IMR-90 (cell line): ENCODE measurements at regions not wholly inside any gene's neighbourhood (a gene's known extent, or its start where the extent isn't known, plus 50 kb on each side); places are given as distances from the start of the nearest gene placed in this dataset.

Experiments used
- ATAC-seq: fragments of 200-7000 bp; cut with Tn5 transposase; 2 replicates; pipeline ENCODE4 v1.9.1; 2020; ENCODE audit warnings: low read depth, mild to moderate bottlenecking, moderate library complexity
- BruUV-seq: library from RNA; stranded (reverse); fragments of 400-500 nt; replicated peaks from 2 replicates; lab custom pipeline; 2021; lab: Mats Ljungman, UMichigan
- CTCF ChIA-PET: fragments of 300-600 bp; formaldehyde crosslinking; extraction: SDS; loops from one replicate; lab custom pipeline; 2021; ENCODE audit warnings: antibody characterized with exemption; lab: Yijun Ruan, JAX
- POLR2A ChIA-PET: fragments of 300-600 bp; sonication (Branson Sonifier 250); formaldehyde crosslinking; loops from one replicate; lab custom pipeline; 2022; ENCODE audit warnings: antibody characterized with exemption; ENCODE audit not compliant: unreplicated experiment; lab: Charles Lee
- DNase-seq: peaks from one replicate; pipeline ENCODE4 v3.0.0; 2013
- H2AFZ ChIP-seq: replicated peaks from 2 replicates; pipeline ENCODE3; 2013; ENCODE audit warnings: low read length, mild to moderate bottlenecking; ENCODE audit not compliant: poor library complexity
- H2AK5ac ChIP-seq: 2 replicates; pipeline ENCODE4 v1.6.1; 2013; ENCODE audit warnings: low read depth, low read length, inconsistent platforms
- H2AK9ac ChIP-seq: replicated peaks from 2 replicates; pipeline ENCODE3; 2013; ENCODE audit warnings: mild to moderate bottlenecking, low read depth, low read length, moderate library complexity; ENCODE audit not compliant: poor library complexity
- H2BK120ac ChIP-seq: 2 replicates; pipeline ENCODE4 v1.6.1; 2013; ENCODE audit warnings: low read depth, low read length, inconsistent platforms
- H2BK15ac ChIP-seq: 3 replicates; pipeline ENCODE4 v1.6.1; 2013; ENCODE audit warnings: low read depth, low read length, inconsistent platforms
- H2BK20ac ChIP-seq: 2 replicates; pipeline ENCODE4 v1.6.1; 2013; ENCODE audit warnings: low read depth, mild to moderate bottlenecking, inconsistent platforms, low read length, moderate library complexity
- H2BK5ac ChIP-seq: 2 replicates; pipeline ENCODE4 v1.6.1; 2013; ENCODE audit warnings: mild to moderate bottlenecking, low read depth, low read length, inconsistent platforms; ENCODE audit not compliant: poor library complexity, severe bottlenecking
- H3K14ac ChIP-seq: replicated peaks from 2 replicates; pipeline ENCODE4 v1.6.1; 2013; ENCODE audit warnings: low read depth, low read length, inconsistent platforms
- H3K18ac ChIP-seq: 2 replicates; pipeline ENCODE4 v1.6.1; 2013; ENCODE audit warnings: low read depth, low read length, control low read depth
- H3K23ac ChIP-seq: 2 replicates; pipeline ENCODE4 v1.6.1; 2013; ENCODE audit warnings: low read depth, low read length, inconsistent platforms
- H3K27ac ChIP-seq: 2 replicates; pipeline ENCODE4 v1.5.1; 2013; ENCODE audit warnings: mild to moderate bottlenecking, control low read depth, low read length; ENCODE audit not compliant: insufficient read depth
- H3K27me3 ChIP-seq: 2 replicates; pipeline ENCODE4 v1.6.1; 2013; ENCODE audit warnings: low read length; ENCODE audit not compliant: control insufficient read depth, insufficient read depth
- H3K36me3 ChIP-seq: 2 replicates; pipeline ENCODE4 v1.6.1; 2013; ENCODE audit warnings: low read length, mixed read lengths; ENCODE audit not compliant: control insufficient read depth, insufficient read depth
- H3K4ac ChIP-seq: 2 replicates; pipeline ENCODE4 v1.6.1; 2013; ENCODE audit warnings: low read depth, low read length, inconsistent platforms
- H3K4me1 ChIP-seq: 2 replicates; pipeline ENCODE4 v1.6.1; 2013; ENCODE audit warnings: low read length, mixed read lengths; ENCODE audit not compliant: control insufficient read depth, insufficient read depth
- H3K4me2 ChIP-seq: 2 replicates; pipeline ENCODE4 v1.6.1; 2013; ENCODE audit warnings: low read depth, mild to moderate bottlenecking, control low read depth, low read length, moderate library complexity
- H3K4me3 ChIP-seq: 2 replicates; pipeline ENCODE4 v1.5.1; 2013; ENCODE audit warnings: low read depth, mild to moderate bottlenecking, control low read depth, low read length, moderate library complexity; ENCODE audit not compliant: insufficient read depth
- H3K56ac ChIP-seq: 2 replicates; pipeline ENCODE4 v1.6.1; 2013; ENCODE audit warnings: low read length, inconsistent platforms; ENCODE audit not compliant: insufficient read depth; ENCODE audit errors: extremely low read depth
- H3K79me1 ChIP-seq, 2 experiments: 2 replicates each; pipeline ENCODE4 v1.6.1; 2013; ENCODE audit warnings: low read length in 2 of 2, inconsistent platforms in 1 of 2, low read depth in 1 of 2
- H3K9ac ChIP-seq: 2 replicates; pipeline ENCODE4 v1.6.1; 2013; ENCODE audit warnings: low read depth, low read length, control low read depth
- H3K9me1 ChIP-seq: 2 replicates; pipeline ENCODE4 v1.6.1; 2013; ENCODE audit warnings: low read length, inconsistent platforms; ENCODE audit not compliant: insufficient read depth
- H3K9me3 ChIP-seq: 2 replicates; pipeline ENCODE4 v1.6.1; 2013; ENCODE audit warnings: low read length; ENCODE audit not compliant: control insufficient read depth, insufficient read depth
- H4K20me1 ChIP-seq: 2 replicates; pipeline ENCODE4 v1.6.1; 2013; ENCODE audit warnings: low read length, inconsistent platforms; ENCODE audit not compliant: insufficient read depth
- H4K5ac ChIP-seq: 2 replicates; pipeline ENCODE4 v1.6.1; 2013; ENCODE audit warnings: mild to moderate bottlenecking, low read depth, low read length, control low read depth
- H4K8ac ChIP-seq, 2 experiments: 2 replicates each; pipeline ENCODE4 v1.6.1; 2013; ENCODE audit warnings: low read depth in 2 of 2, low read length in 2 of 2, control low read depth in 1 of 2, inconsistent platforms in 1 of 2
- H4K91ac ChIP-seq: 2 replicates; pipeline ENCODE4 v1.6.1; 2013; ENCODE audit warnings: low read depth, low read length, inconsistent platforms; ENCODE audit not compliant: insufficient read depth
- BHLHE40 ChIP-seq: fragments of 150-350 bp; IDR thresholded peaks from 2 replicates; pipeline ENCODE4 v1.6.1; 2016; ENCODE audit warnings: mild to moderate bottlenecking, low read depth, low read length
- CEBPB ChIP-seq: IDR thresholded peaks from 2 replicates; pipeline ENCODE4 v1.6.1; 2012; ENCODE audit warnings: low read depth, low read length, improper control_type of control experiment
- CHD1 ChIP-seq: IDR thresholded peaks from 2 replicates; pipeline ENCODE4 v1.6.1; 2012; ENCODE audit warnings: low read depth, low read length, improper control_type of control experiment
- CTCF ChIP-seq: conservative IDR thresholded peaks from 2 replicates; pipeline ENCODE4 v1.5.1; 2012; ENCODE audit warnings: mild to moderate bottlenecking, low read depth, low read length, improper control_type of control experiment
- ELK1 ChIP-seq: fragments of 150-350 bp; IDR thresholded peaks from 2 replicates; pipeline ENCODE4 v1.6.1; 2016; ENCODE audit warnings: low read depth, mild to moderate bottlenecking, low read length, moderate library complexity, borderline replicate concordance
- FOS ChIP-seq: fragments of 150-350 bp; IDR thresholded peaks from 2 replicates; pipeline ENCODE4 v1.6.1; 2016; ENCODE audit warnings: low read depth, low read length
- MAFK ChIP-seq: IDR thresholded peaks from 2 replicates; pipeline ENCODE4 v1.6.1; 2012; ENCODE audit warnings: low read depth, low read length, improper control_type of control experiment
- MAZ ChIP-seq: IDR thresholded peaks from 2 replicates; pipeline ENCODE4 v1.6.1; 2012; ENCODE audit warnings: low read depth, mild to moderate bottlenecking, low read length, improper control_type of control experiment, moderate library complexity, borderline replicate concordance
- MXI1 ChIP-seq: IDR thresholded peaks from 2 replicates; pipeline ENCODE4 v1.6.1; 2012; ENCODE audit warnings: low read depth, mild to moderate bottlenecking, low read length, moderate library complexity, borderline replicate concordance
- NFE2L2 ChIP-seq: fragments of 150-350 bp; IDR thresholded peaks from 2 replicates; pipeline ENCODE4 v1.6.1; 2016; ENCODE audit warnings: low read depth, mild to moderate bottlenecking, low read length
- RAD21 ChIP-seq: IDR thresholded peaks from 2 replicates; pipeline ENCODE4 v1.6.1; 2012; ENCODE audit warnings: low read length, improper control_type of control experiment
- RCOR1 ChIP-seq: IDR thresholded peaks from 2 replicates; pipeline ENCODE4 v1.6.1; 2012; ENCODE audit warnings: mild to moderate bottlenecking, low read length, improper control_type of control experiment; ENCODE audit not compliant: insufficient replicate concordance
- RFX5 ChIP-seq: IDR thresholded peaks from 2 replicates; pipeline ENCODE4 v1.8.0; 2012; ENCODE audit warnings: low read depth, mild to moderate bottlenecking, low read length, moderate library complexity
- dilution Hi-C: fragments of 300-500 bp; cut with HindIII; formaldehyde crosslinking; loops from one replicate; pipeline ENCODE4 v1.14.3; 2018; ENCODE audit warnings: low sequenced_read_pairs; ENCODE audit not compliant: unreplicated experiment
- in situ Hi-C: fragments of 300-500 bp; cut with MboI; formaldehyde crosslinking; loops from 3 replicates; pipeline ENCODE4 v1.14.3; 2019; ENCODE audit warnings: low sequenced_read_pairs, inconsistent platforms, mixed read lengths
- intact Hi-C: fragments of 100-400 bp; cut with micrococcal nuclease; formaldehyde crosslinking; loops from 2 replicates; pipeline ENCODE4 v1.10.0; 2022

- CTCF ChIA-PET: no interaction called here
- H2BK5ac ChIP-seq: no peak overlapping the region
- H4K5ac ChIP-seq: no peak overlapping the region
- no peak overlapping the region for H3K14ac ChIP-seq
- peaks cover 3% of the 10 kb centered on the region for H3K9me3 ChIP-seq
- H2AK5ac ChIP-seq: no peak overlapping the region
- no peaks in the 10 kb centered on the region for H3K79me1 ChIP-seq
- H3K9ac ChIP-seq: no peak overlapping the region
- no peaks in the 10 kb centered on the region for H3K9me1 ChIP-seq
- H2AFZ ChIP-seq: no peak overlapping the region
- H2BK120ac ChIP-seq: no peak overlapping the region
- DNase-seq (no peak), ATAC-seq (no peak)
- in situ Hi-C loops (no loop called here), intact Hi-C loops (no loop called here), dilution Hi-C loops (no loop called here)
- no peaks in the 10 kb centered on the region for H4K20me1 ChIP-seq
- H2BK15ac ChIP-seq: no peak overlapping the region
- H3K27ac ChIP-seq: no peak overlapping the region
- H2BK20ac ChIP-seq: no peak overlapping the region
- no peaks in the 10 kb centered on the region for H3K4me1 ChIP-seq
- TF ChIP-seq NFE2L2 (no peak), CHD1 (no peak), MXI1 (no peak), MAFK (no peak), ELK1 (no peak), RAD21 (no peak), CTCF (no peak), FOS (no peak), RCOR1 (no peak), CEBPB (no peak), MAZ (no peak), RFX5 (no peak), BHLHE40 (no peak)
- H3K18ac ChIP-seq: no peak overlapping the region
- BruUV-seq: no TSS peak
- no peak overlapping the region for H3K4me2 ChIP-seq
- no peak overlapping the region for H3K23ac ChIP-seq
- POLR2A ChIA-PET: no interaction called here
- H3K4me3 ChIP-seq: no peak overlapping the region
- no peak overlapping the region for H4K8ac ChIP-seq
- no peak overlapping the region for H3K4ac ChIP-seq
- no peak overlapping the region for H4K91ac ChIP-seq
- H3K36me3 ChIP-seq: no peaks in the 10 kb centered on the region
- H3K56ac ChIP-seq: no peak overlapping the region
- H2AK9ac ChIP-seq: no peak overlapping the region
- no peaks in the 10 kb centered on the region for H3K27me3 ChIP-seq
Observed at GRCh38 chr5:29983528-29984155, 1209.8 kb upstream of the CDH6 start.
